ACHN (cell line): ENCODE measurements at regions not wholly inside any gene's neighbourhood (a gene's known extent, or its start where the extent isn't known, plus 50 kb on each side); places are given as distances from the start of the nearest gene placed in this dataset.
"Not testable (repeated sequence)": the region's sequence is repeated elsewhere in the genome, so short reads cannot be mapped to it uniquely, and the experiment has no call there.

ENCODE experiments used
- DNase-seq: peaks from one replicate; pipeline ENCODE4 v3.0.0-alpha.2; 2015
- in situ Hi-C: cut with HindIII; loops from 2 replicates; pipeline ENCODE4 v1.10.0; 2017; ENCODE audit warnings: low sequenced_read_pairs, low pct_ligation_motif_present, low pct_unique_long_range_greater_than_20kb

GRCh38 chr14:71231521-71232393 is 324.5 kb downstream of the PCNX1 start:
- DNase-seq = no peak
- in situ Hi-C loops = no loop called here

GRCh38 chr14:71232506-71232905 is 325.2 kb downstream of the PCNX1 start:
- in situ Hi-C loops = no loop called here
- DNase-seq = no peak

GRCh38 chr14:71235875-71236274 is 328.6 kb downstream of the PCNX1 start:
- in situ Hi-C loops = no loop called here
- no peak for DNase-seq

GRCh38 chr14:71236487-71236886 is 329.2 kb downstream of the PCNX1 start:
- in situ Hi-C loops = no loop called here
- no peak for DNase-seq

- DNase-seq = no peak
These were observed 330.3 kb downstream of the PCNX1 start for GRCh38 chr14:71237556-71237955.

GRCh38 chr14:71238835-71239234 is 331.6 kb downstream of the PCNX1 start:
- in situ Hi-C loops = no loop called here
- DNase-seq = no peak

More at GRCh38 chr14:71237556-71237955, 330.3 kb downstream of the PCNX1 start:
- in situ Hi-C loops = no loop called here

- in situ Hi-C loops = no loop called here
- no peak for DNase-seq
These were observed 332.9 kb downstream of the PCNX1 start for GRCh38 chr14:71240171-71240570.

- in situ Hi-C loops = no loop called here
- DNase-seq = no peak
These were observed 333.7 kb downstream of the PCNX1 start for GRCh38 chr14:71240866-71241520.

- in situ Hi-C loops = no loop called here
- no peak for DNase-seq
These were observed 335.0 kb downstream of the PCNX1 start for GRCh38 chr14:71242237-71242748.

GRCh38 chr14:71243697-71244096 is 336.4 kb downstream of the PCNX1 start:
- in situ Hi-C loops = no loop called here
- DNase-seq = no peak

- in situ Hi-C loops = no loop called here
- DNase-seq = no peak
These were observed 337.1 kb downstream of the PCNX1 start for GRCh38 chr14:71244341-71244740.

GRCh38 chr14:71245659-71246361 is 338.6 kb downstream of the PCNX1 start:
- in situ Hi-C loops = no loop called here
- no peak for DNase-seq

- no peak for DNase-seq
- in situ Hi-C loops = no loop called here
These were observed 339.3 kb downstream of the PCNX1 start for GRCh38 chr14:71246539-71246938.

GRCh38 chr14:71247106-71247505 is 339.8 kb downstream of the PCNX1 start:
- in situ Hi-C loops = no loop called here

GRCh38 chr14:71248194-71248593 is 340.9 kb downstream of the PCNX1 start:
- in situ Hi-C loops = no loop called here
- DNase-seq = no peak

More at GRCh38 chr14:71247106-71247505, 339.8 kb downstream of the PCNX1 start:
- DNase-seq = no peak

- DNase-seq = no peak
- in situ Hi-C loops = no loop called here
These were observed 343.1 kb downstream of the PCNX1 start for GRCh38 chr14:71250347-71250746.

GRCh38 chr14:71250791-71251190 is 343.5 kb downstream of the PCNX1 start:
- in situ Hi-C loops = no loop called here
- DNase-seq = no peak

GRCh38 chr14:71254091-71254719 is 346.9 kb downstream of the PCNX1 start:
- DNase-seq, in situ Hi-C loops: not testable (repeated sequence)

- in situ Hi-C loops = no loop called here
- no peak for DNase-seq
These were observed 353.9 kb downstream of the PCNX1 start for GRCh38 chr14:71261206-71261605.
